ENCODE measurements at regions not wholly inside any gene's neighbourhood (a gene's known extent, or its start where the extent isn't known, plus 50 kb on each side); places are given as distances from the start of the nearest gene placed in this dataset.

GRCh38 chr21:38013741-38014140 is 97.5 kb upstream of the KCNJ6 start:
- TF ChIP-seq CTCF (IDR thresholded peaks at IDR 0.05; ENCODE audit: extremely low read depth, missing control alignments), result no peak
- no peak for DNase-seq (ENCODE audit: low spot score)

DNA sequence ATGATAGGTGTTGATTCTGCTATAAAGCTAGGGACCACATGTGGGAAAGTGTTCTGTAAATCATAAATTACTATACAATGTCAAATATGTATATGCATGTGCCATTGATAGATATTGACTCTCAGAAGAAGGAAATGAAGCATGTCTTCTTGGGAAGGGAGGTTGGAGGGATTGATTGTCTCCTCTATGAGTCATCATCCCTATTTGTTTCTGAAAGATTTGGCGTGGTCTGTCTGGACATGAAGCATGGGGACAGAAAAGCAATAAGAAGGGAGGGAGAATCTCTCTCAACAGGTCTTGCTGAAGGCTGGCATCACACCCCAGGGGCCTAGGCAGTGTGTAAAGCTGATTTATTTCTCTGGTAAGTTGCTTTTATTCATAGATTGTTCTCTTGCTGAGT is 98.0 kb upstream of the KCNJ6 start:
- no peak for DNase-seq (ENCODE audit: low spot score)
- TF ChIP-seq CTCF (IDR thresholded peaks at IDR 0.05; ENCODE audit: extremely low read depth, missing control alignments), result no peak

DNA sequence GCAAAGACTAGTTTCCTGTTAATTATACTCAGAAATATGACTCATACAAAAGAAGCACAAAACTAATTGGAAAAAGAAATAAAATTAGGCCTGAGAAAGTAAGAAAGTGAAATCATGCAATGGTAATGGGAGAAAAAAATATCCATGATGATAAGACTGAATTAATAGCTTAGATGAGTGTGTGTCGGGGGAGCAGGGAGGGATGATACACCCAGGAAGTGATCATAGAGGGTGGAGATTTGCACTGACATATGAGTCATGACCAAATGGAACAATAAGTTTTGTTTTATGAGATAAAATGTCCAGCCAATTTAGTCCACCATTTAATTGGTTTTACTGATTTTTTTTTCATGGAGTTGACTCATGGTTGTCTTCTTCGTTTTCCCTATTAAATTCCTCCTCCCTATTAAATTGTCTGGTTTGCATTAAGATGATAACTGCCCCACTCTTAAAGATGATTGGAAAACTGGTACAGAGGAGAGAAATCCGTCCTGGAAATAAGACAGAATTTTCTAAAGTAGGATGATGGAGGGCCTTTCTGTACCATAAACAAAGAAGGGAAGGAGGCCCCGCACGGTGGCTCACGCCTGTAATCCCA is 111.7 kb upstream of the KCNJ6 start:
- DNase-seq (ENCODE audit: low spot score), result no peak
- TF ChIP-seq CTCF (IDR thresholded peaks at IDR 0.05; ENCODE audit: extremely low read depth, missing control alignments), result no peak

- no peak for TF ChIP-seq CTCF (IDR thresholded peaks at IDR 0.05; ENCODE audit: extremely low read depth, missing control alignments)
- no peak for DNase-seq (ENCODE audit: low spot score)
These were observed 116.0 kb upstream of the KCNJ6 start for GRCh38 chr21:38032082-38032801.

- no peak for DNase-seq (ENCODE audit: low spot score)
- TF ChIP-seq CTCF (IDR thresholded peaks at IDR 0.05; ENCODE audit: extremely low read depth, missing control alignments), result no peak
These were observed 119.8 kb upstream of the KCNJ6 start for GRCh38 chr21:38036016-38036415.

- DNase-seq (ENCODE audit: low spot score), result no peak
These were observed 121.2 kb upstream of the KCNJ6 start for GRCh38 chr21:38037416-38037815.

More at GRCh38 chr21:38037416-38037815, 121.2 kb upstream of the KCNJ6 start:
- TF ChIP-seq CTCF (IDR thresholded peaks at IDR 0.05; ENCODE audit: extremely low read depth, missing control alignments), result no peak

Data from GM20000 (cell line).